Inflammatory macrophage treated with lipopolysaccharide for 4 hours (primary cell): ENCODE measurements at regions not wholly inside any gene's neighbourhood (a gene's known extent, or its start where the extent isn't known, plus 50 kb on each side); places are given as distances from the start of the nearest gene placed in this dataset.
"Not testable (repeated sequence)": the region's sequence is repeated elsewhere in the genome, so short reads cannot be mapped to it uniquely, and the experiment has no call there.

ENCODE experiments used
- DNase-seq: peaks from one replicate; pipeline ENCODE4 v3.0.0-alpha.2; 2020

DNA sequence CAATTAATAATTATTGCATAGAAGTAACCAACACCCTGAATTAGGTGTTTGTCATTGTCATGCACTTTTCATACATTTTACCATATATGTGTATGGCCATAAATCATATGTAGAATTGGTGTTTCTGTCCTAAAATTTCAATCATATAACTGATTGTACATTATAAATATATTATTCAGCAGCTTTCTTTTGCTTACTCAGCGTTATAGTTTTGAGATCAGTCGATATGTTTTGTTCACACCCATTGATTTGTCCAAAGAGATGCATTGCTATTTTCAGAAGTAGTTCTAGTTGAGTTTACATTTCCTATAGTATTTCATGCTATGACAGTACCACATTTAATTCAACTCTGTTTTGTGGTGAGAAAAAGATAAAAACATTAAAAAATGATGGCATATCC, 50.5 kb upstream of the PARP4 start:
- DNase-seq: no peak

DNA sequence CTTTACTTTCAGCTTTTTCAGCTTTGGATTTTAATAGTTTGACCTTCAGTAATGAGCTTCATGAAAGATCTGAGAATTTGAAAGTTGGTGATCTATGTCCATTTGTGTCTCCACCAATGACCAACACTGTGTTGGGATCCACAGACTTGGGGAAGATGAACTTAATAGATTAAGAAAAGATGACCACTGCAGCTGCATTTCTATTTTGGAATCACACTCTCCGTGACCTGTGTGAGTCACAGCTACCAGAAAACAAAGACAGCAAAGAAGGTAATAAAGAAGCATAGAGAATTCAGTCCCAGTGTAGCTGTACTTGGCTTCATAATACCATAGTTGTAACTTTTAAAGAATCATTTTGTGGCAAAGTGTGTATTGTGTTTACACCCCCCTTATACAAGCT, 51.4 kb upstream of the PARP4 start:
- DNase-seq: not testable (repeated sequence)

DNA sequence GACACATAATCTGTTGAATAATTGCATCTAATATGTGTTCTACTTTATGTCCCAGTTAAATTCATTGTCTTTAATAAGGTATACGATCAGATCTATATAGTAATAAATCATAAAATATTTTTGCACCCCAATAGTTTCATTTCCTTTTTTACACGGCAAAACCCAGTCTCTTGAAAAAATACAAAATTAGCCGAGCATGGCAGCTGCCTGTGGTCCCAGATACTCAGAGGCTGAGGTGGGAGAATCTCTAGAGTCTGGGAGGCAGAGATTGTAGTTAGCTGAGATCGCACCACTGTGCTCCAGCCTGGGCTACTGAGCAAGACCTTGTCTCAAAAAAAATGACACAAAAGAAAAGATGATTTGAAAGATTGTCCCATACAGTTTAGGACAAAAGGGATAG, 52.3 kb upstream of the PARP4 start:
- no peak for DNase-seq

DNA sequence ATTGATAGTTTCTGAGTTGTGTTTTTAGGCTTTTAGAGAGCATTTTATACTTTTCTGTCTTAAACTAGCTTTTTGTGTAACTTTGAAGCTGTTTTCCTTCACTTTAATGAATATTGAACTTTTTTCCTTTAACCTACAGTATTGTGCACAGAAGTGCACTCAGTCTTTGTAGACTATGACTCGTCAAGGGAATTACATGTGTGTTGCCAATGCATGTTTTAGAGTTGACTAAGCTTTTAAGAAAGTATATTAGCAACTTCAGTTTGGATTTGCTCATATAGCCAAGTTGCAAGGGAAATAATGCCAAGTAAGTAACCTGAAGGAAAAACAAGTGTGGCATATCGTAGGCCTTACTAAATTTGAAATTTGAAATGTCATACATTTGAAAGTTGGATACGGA, 55.0 kb upstream of the PARP4 start:
- not testable (repeated sequence) for DNase-seq

DNA sequence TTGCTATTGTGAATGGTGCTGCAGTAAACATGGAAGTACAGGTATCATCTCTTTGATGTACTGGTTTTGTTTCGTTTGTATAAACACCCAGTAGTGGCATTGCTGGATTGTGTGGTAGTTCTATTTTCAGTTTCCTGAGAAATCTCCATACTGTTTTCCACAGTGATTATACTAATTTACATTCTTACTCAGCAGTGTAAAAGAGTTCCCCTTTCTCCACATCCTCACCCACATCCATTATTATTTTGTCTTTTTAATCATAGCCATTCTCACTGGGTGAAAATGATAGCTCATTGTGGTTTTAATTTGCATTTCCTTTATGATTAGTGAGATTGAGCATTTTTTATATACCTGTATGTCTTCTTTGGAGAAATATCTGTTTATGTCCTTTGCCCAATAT, 62.3 kb upstream of the PARP4 start:
- DNase-seq: peak; percentile 64

DNA sequence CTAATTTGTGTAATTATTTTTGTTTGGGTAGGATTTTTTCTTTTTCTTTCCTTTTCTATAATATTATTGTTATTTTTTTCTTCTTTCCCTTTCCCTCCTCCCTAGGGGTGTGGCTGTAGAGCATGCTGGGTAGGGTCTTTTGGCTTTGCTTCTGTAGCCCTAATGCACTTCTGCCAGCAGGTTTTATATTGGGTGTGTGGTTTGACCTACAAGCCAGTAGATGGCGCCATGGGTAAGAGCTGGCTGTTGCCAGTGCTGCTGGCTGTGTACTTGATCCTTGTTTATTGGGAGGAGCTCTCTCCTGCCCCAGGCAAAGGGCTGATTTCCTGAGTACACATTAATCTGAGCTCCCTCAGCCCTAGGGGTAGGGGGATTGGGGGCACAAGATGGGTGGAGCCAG, 67.7 kb upstream of the PARP4 start:
- DNase-seq: peak; percentile 18

DNA sequence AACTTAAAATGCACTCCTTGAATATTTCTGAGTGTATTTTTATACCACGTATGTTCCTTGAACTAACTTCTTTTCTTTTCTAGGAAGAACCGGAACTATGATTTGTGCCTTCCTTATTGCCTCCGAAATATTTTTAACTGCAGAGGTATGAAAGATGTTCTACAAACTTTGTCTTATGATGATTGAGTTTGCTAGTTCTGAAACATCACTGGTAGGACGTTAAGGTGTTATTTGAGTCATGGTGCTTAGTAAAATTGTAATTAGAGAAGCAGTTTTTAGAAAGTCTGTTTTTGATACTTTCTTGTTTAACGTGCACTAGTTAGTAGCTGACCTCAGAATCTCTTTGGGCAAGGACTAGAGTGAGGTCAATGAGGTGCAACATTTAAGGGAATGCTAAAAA, 69.0 kb upstream of the PARP4 start:
- not testable (repeated sequence) for DNase-seq

DNA sequence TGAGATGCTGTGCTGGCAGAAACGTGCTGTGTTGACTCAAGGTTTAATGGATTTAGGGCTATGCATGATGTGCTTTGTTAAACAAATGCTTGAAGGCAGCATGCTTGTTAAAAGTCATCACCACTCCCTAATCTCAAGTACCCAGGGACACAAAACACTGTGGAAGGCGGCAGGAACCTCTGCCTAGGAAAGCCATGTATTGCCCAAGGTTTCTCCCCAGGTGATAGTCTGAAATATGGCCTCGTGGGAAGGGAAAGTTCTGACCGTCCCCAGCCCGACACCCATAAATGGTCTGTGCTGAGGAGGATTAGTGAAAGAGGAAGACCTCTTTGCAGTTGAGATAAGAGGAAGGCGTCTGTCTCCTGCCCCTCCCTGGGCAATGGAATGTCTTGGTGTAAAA, 79.1 kb upstream of the PARP4 start:
- not testable (repeated sequence) for DNase-seq

DNA sequence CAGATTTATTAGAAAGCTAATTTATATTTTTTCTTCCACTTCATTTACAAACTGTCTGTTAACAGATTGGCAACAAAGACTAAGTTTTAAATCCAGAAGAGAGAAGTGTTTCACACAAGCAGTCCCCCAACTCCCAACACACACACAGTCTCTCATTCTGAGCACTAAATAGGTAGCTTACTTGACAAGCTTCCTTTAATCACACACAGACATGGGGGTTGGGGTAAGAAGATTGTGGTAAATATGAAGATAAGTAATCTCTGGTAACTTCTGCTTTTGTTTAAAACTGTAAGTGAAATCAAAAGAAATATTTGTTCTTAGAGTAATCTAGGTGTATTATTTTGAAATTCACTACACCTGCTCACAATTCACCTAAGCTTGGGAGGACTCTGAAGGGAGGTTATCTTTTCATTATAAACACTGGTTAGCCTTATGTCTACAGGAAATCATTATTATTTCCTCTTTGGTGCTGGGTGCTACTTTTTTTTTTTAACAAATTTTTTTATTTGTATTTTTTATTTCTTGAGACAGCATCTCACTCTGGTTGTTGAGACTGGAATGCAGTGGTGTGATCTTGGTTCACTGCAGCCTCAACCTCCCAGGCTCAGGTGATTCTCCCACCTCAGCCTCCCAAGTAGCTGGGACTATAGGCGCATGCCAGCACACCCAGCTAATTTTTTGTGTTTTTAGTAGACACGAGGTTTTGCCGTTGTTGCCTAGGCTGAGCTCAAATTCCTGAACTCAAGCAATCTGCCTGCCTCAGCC, 82.1 kb upstream of the ATP12A start:
- DNase-seq: peak; percentile 6

DNA sequence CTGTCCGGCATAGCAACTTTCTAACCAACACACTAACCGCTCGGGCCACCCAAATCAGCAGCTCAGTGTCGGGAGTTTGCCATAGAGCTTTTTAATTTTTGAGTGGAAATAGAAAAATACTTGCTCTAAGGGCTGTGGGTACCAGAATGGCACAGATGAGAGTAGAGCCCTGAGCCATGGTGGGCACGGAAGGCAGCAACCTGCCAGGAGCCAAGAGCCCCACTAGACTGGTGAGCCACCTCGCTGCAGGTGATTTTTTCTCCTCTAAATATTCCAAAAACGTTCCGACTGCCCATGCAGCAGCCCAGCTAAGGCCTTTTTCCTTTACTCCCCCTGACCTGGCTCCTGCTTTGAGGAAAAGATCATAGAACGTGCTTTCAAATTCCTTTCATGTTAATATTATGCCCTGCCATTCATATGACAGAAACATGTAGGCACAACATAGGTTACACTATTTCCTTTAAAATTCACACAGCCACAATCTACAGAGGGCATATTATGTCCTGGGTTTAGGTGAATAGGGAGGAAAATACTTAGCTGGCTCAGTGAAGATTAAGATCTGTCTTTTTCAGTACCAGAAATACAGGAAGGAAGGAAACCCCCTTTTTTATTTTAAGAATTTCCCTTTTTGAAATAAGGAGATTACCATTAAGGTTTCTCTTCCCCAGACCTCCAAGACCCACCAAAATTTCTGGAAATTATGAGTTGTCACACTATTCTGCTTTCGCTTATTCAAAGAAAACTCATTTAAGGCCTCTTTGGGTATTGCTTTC, 81.0 kb upstream of the ATP12A start:
- not testable (repeated sequence) for DNase-seq

DNA sequence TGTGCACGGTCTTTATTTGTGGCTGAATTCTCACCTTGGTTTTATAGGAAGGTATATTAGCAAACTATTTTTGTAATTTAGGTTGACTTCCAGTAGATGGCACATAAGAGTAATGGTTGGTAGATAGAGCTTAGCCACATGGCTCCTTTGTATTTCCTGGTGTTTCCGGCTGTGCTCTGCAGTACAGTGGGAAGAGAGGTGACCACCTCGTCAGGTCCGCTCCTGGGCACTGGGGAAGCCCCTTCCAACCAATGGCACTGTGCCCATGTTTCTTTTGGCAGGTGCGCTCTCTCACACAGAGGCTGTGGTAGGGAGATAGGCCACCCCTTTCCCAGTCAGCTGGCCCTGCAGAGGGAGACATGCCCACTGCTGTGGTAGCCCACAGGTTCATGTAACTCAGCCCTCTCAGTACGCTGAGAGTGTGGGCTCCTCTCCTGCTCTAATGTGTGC, 74.3 kb upstream of the ATP12A start:
- DNase-seq: peak; percentile 46

DNA sequence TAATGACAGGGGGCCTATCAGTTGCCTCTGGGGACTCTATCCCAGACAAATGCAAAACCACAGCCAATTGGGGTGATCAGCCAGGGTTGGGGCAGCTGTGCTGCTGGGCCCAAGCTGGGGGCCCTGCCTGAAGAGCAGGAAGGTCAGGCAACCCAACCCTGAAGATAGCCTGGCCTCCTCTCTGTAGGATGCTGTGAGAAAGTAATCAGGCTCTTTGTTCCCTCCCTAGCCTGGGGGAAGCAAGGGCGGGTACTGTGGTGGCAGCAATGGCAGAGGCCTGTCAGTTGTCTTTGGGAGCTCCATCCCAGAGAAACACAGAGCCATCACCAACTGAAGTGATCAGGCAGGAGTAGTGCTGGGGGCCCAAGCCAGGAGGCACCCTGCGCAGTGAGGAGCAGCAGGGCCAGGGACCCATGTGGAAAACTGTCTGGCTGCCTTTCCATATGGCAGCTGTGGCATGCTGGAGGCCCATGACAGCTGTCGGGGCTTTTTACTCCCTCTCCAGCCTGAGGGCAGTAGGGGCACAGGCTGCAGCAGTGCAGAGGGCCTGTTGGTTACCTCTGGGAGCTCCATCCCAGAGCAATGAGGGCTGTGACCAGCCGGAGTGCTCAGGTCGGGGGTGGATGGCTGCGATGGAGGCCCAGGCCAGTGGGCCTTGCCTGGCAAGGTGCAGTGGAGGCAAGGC, 73.6 kb upstream of the ATP12A start:
- DNase-seq: no peak

DNA sequence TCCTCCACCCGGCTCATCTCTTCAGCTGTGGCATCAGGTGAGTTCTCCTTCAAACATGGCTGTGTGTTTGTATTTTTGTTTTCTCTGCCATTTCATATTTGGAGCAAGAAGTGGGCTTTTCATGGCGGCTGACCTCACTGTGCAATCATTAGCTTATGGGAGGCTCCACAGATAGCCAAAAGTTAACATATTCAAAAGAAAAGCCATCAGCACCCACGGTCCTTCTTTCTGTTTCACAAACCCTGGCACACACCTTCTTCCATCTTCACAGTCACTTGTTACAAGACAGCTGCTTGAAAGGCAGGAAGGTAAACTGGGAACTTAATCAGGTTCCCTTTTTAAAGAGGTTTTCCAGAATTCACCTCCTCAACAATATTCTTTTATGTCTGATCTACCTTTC, 69.3 kb upstream of the ATP12A start:
- no peak for DNase-seq

DNA sequence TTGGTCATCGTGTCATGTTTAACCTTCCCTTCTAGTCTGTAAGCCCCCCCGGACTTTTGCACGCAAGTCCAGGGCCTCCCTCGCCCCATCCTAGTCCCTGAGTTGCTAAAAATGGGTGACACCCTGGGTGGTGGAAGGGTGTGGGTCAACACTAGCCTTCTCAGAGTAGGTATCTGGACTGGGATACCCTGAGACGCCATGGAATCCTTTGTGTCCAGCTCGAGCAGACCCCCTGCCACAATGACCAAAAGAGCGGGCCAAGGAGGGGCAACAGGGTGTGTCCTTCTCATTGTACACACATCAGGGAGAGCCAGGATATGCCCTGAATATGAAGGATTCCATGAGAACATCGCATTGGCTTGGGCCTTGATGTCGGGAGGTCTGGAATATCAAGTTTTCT, 67.5 kb upstream of the ATP12A start:
- no peak for DNase-seq

DNA sequence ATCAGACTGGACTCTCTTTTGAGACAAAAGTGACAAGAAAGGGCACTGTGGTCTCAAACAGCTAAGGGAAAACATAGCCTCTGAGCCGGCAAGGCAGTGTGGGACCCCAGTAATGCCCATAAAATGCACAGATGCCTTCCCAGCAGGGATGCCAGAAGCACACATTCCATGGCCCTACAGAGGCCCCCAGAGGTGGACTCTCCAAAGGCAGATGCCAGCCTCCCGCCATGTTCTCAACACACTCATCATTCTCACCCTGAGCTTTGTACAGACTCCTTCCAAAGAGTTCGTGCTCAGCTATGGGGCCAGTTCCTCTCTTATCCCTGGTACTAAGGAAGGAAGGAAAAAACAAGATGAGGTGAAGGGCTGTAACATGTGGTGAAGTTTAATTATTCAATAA, 67.1 kb upstream of the ATP12A start:
- no peak for DNase-seq

DNA sequence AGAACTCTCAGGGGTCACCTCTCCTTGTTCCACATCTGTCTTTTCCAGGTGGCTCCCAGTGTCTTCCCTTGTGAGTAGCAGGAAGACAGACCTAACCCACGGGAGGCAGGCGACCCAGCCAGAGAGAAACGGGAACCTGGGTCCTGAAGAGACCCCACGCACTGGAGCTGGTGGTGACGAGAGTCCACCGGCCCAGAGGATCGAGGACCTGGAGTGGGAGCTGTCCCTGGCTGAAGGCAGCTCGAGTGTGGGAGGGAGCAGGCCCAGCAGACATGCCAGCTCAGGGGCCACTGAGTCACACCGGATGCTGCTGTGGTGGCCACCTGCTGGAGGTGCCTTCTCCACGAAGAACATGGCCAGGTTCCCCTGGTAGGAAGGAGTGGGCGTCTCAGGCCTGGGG, 66.5 kb upstream of the ATP12A start:
- no peak for DNase-seq

DNA sequence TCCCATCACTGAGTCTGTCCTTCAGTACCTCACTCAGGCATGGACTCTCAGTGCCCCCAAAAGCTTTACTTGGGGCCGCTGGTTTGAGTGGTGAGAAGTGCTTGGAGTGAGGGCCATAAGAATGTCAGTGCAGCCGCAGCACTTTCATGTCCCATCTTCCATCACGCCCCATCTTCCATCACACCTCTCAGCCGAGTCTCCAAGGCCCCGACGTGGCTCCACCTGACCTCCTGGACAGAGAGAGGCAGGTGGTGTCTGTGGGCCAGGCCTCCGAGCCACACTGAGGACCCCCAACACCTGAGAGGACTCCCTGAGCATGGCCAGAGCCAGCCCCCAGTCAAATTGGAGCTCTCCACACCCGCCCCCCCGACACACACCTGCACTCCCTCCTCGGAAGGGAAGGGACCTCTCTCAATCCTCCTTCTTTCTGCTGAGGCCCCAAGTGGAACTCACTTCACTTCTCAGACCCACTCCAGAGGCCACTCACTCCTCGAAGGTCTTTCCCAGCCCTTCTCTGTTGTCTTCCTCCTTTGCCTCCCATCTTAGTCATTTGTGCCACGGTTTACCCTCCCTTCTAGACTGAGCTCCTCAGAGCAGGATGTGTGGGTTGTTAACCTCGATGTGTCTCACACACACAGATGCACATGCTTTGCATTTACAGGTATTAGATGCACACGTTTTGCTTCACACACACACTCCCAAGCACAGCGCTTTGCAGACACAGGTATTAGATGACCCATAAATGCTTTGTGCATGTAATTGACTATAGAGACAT, 65.7 kb upstream of the ATP12A start:
- no peak for DNase-seq

DNA sequence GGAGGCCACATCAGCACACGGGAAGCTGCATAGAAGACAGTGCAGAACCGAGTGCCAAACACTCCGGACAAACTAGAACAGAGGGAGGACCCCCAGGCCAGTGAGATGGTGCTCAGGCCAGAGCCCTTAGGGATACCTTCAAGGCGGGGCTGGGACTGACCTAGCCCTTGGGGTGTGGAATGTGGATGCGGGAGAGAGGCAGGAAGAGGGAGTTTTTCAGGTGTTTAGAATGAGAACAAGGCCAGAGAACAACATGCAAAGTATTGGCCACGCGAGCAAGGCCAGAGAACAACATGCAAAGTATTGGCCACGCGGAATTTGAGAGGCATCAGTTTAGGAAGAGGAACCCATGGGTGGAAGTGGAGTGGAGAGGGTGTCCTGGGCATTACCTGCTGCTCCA, 65.1 kb upstream of the ATP12A start:
- no peak for DNase-seq

DNA sequence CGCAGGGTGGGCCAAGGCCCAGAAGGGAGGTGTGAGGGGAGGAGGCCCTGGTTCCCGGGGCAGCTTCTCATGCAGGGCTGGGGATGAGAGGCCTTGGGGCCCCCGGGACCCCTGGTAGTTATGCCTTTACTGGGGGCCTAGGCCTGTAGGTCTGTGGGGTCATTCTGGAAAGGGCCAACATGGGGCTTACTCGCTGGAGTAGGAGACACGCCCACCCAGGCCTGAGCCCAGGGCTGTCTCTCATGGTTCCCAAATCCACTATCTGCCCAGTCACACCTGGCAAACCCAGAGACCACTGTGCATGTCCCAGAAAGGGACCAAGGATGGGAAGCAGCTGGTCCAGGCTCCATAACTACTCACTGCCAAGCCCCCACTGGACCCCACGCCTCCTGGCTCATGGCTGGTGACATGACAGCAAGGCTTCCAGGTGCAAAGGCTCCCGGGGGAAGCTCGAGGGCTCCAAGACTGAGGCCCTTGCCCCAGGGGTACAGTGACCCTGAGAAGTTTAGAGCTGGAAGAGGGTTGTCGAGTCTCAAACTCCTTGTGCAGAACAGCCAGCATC, 64.2 kb upstream of the ATP12A start:
- DNase-seq: no peak

DNA sequence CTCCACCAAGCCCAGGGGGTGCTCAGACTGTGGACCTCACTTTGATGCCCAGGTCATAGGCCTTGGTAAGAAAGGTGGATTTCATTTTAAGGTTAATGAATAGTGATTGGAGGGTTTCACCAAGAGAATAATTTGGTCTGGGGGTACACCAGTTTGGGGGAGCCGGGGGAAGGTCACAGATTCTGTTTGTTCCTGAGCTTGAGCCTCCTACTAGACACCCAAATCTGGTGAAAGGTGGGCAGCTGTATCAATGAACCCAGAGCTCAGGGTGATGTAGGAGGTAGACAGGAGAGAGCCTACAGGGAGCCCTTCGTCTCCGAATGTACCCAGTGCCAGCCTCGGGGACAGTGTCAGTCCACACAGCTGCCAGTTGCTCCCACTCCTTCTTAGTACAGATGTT, 63.7 kb upstream of the ATP12A start:
- DNase-seq: no peak

DNA sequence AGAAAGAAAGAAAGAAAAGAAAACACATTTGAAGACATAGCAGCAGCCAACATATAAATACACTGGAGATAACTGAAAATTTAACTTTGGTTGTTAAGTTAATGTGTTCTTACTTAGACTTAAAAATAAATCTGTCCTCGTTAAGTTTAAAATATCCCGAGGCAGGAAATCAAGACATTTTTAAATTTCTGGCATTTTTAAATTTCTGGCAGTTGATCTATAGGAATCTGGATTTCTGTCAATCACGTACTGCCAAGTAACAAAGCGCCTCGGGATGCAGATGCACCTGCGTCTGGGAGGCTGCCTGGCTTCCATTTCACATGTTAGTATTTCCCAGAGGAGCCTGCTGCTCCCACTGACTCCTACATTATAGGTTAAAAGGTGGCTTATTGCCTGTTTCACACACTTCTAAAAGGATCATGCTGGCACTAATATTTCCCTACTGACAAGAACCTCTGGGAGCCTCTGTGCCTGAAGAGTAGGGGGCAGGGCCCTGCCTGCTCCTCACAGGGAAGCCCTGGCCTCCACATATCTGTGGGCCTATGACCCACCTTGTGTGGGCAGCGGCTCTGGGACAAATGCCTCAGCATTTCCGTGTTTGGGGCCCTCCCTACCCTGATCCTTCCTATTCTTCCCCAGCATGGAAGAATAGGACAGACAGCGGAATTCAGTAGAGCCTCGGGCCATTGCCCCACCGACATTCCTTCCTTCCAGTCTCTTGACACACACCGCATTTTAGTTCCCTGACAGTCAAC, 62.8 kb upstream of the ATP12A start:
- no peak for DNase-seq
